ENCODE measurements at regions not wholly inside any gene's neighbourhood (a gene's known extent, or its start where the extent isn't known, plus 50 kb on each side); places are given as distances from the start of the nearest gene placed in this dataset.

DNA sequence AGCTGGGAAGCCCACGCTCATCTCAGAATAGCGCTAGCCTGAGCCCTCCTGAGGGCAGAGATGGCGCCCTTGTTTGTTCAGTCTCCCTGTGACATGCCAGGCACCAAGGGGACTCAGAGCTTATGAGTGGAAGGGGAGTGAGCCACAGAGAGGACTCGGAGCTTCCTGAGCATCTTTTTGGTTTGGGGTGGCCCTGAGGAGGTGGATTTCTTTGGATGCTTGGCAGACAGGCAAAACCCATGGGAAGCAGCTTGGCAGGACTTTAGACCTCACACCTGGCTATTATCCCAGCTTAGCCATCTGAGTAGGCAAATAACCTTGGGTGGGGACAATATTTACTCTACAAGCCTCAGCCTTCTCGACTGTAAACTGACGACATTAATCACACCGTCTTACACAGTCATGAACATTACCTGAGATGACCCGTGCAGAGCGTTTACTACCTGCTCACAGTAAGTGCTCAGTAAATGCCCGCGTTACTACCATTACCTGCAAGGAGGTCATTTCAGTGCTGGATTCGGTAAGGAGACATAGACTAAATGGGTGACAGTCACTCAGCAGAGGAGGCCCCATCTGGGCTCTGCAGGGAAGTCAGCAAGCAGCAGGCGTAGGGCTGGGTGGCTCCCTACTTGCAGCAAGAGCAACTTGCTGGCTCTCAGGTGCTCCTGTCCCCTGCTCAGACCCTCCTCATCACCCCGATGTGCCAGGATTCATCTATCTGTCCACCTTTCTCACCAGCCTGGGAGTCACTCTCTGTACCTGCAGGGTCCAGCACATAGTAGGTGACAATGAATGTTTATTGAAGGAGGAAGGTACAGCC, 54.9 kb downstream of the KLHDC7A start:
- CTCF ChIA-PET = no interaction called here
- POLR2A ChIA-PET = no interaction called here

DNA sequence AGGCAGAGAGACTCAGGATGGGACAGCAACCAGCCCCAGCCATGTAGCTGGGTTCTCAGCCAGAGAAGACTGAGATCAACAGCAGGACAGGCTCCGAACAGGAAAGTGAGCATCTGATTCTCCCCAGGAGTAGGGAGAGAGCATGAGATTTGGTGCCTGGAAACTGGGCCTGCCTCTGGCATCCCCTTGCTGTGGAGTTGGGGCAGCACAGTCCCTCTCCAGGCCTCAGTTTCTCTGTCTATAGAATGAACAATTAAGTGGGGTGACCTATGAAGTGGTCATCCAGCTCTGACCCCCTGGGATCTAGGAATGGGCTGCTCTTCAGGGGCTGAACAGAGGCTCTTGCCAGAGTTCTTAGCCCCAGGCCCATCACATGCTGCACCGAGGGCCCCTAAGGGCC, 55.6 kb downstream of the KLHDC7A start:
- ChIA-PET CTCF (no interaction called here), POLR2A (no interaction called here)

DNA sequence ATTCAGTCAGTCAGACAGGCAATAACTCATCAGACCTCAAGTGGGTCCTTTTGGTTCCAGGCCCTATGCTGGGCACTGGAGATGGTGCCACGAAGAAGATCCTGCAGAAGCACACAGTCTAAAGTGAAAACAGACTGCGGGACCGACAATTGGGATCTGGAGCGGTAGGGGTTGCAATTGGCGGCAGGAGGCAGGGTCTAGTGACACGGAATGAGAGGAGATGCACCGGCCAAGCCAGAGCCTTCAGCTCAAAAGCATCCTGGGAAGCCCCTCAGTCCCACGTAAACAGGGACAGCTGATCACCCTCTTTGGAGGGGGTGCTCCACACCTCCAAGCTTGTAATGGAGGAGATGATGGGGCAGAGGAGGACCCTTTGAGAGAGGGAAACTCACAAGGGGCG, 56.2 kb downstream of the KLHDC7A start:
- ChIA-PET POLR2A (no interaction called here), CTCF (no interaction called here)

DNA sequence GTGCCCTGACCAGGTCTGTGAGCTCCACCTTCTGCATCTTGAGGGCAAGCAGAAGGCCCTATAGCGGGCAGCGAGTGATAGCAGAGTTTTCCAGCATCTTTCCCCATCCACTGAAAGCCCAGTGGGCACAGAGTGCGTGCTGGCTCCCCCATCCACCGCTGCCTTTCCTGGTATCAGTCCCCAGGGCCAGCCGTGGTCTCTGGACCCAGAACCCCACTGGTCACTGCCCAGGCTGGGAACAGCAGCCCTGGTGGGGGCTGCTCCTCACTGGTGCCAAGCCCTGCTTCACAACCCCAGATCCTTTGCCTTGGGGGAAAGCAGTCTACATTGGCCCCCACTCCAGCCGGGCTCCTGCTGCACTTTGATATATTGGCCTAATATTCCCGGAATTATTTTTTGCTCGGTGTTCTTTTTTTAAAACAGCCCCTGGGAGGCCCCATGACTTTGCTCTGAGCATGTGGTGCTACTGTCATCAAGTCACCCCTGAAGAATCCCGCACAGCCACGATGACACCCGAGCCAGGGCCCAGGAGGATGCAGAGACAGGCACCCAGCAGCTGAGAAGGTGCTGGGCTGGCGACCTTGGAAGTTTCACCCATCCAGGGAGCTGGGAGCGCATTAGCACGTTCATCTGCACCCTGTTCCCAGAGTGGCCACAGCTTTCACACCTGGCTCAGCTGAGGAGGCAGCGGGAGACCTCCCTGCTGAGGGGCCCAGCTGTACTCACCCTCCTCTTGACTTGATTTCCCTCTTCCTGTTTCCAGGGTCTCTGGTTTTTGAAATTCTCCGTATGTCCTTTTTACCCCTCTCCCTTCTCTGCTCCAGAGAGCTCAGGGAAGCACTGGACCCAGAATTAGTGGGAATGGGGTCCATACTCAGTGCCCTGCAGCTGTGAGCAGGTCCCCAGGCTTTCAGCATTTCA, 56.9 kb downstream of the KLHDC7A start:
- ChIA-PET POLR2A (no interaction called here), CTCF (no interaction called here)

DNA sequence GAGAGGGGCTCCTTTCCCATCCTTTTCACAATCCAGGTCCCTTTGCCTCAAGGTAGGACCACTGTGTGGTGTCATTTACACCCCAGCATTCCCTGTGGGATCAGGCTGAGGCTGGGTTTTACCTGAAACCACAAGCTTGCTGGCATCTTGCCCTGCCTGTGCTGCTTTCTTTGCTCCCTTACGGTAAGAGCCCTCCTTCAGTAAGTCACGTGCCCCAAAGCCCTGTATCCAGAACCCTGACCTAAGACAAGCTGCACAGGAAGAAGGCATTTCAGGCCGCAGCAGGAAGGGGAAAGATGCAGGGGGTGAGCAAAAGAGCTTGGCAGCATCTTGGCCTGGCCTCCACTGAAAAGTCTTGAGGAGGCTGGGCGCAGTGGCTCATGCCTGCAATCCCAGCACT, 58.4 kb downstream of the KLHDC7A start:
- CTCF ChIA-PET = no interaction called here
- POLR2A ChIA-PET = no interaction called here

DNA sequence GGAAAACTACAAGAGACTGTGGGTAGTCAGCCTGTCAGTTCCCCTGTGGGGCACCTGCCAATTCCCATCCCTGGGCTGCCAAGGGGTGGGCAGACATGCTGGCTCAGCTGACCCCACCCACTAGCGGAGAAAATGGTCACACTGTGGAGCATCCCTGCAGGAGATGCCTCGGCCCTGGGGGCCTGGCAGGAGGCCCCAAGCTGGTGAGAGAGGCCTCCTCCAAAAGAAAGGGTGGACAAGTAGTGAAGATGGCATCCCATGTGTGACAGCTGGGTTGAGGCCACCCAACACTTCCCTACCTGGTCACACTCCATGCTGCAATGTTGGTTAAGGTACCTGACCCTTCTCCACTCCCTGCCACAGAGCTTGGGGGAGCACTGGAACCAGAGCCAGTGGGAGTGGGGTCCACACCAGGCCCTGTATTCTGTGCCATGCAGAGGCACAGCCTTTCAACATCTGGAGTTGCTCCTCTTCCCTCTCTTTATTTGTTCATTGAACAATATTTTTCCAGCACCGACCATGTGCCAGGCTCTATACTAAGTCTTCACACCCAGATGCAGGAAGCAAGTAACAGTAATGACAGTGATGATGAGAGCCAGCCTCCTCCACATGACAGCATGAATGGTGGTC, 59.5 kb downstream of the KLHDC7A start:
- ChIA-PET CTCF (no interaction called here), POLR2A (no interaction called here)

DNA sequence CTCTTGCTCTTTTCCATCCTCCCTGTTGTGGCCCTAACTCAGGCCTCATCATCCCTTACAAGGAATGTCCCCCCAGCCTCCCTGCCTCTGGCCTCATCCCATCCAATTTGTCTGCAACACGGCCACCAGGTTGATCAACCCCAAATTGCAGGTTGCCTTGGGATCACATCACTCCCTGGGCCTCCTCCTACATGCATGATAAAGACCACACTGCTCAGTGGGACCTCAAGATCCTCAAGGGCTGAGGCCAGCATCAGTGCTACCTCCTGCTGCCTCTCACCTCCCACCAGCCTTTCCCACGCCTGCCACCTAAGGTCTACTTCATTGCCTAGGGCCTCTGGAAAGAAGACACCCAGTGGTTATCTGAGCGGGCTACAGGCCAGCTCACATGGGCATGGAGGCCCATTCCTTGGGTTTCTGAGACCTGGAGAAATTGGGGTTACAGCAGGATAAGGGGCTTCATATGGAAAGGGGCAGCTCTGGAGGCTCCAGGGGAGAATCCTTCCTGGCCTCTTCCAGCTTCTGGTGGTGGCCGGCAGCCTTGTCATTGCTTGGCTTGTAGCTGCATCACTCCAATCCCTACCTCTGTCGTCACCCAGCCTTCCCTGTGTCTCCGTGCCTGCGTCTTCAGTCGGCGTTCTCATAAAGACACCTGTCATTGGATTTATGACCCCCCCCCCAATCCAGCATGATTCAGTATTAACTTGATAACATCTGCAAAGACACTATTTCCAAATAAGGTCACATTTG, 60.5 kb downstream of the KLHDC7A start:
- ChIA-PET CTCF (no interaction called here), POLR2A (no interaction called here)

DNA sequence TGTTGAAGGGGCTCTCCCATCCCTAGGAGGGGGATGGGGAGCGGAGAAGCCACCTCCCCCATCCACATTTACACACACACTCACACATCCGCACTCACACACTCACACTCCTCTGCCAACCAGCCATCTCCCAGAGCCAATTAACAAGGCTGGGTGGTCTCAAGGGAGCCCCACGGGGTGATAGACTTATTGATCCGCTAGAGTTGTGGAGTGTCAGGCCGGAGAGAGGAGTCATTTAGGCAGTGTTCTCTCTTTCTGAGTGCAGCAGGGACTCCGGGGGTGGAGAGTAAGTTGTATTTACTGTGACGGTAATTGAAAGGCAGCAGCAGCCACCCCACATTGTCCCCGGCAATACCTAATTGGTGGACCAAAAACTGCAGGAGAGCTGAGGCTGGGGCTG, 61.6 kb downstream of the KLHDC7A start:
- POLR2A ChIA-PET = no interaction called here

DNA sequence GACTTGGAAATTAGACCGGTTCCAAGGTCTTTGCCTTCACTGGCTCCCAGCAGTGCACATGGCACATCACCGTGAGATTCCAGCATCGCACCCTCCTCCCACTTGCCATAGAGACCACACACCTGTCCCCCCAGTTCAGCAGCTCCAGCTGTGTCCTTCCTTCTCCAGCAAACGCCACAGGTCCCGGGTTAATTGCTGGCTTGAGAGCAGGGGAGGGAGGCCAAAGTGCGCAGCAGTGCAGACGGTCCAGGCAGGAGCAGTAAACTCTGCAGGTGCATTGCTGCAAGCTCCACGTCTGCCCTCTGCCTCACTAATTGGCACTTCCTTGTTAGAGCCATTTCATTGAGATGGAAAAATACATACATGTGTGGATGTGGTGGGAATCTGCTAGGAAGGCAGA, 65.3 kb downstream of the KLHDC7A start:
- ChIA-PET CTCF (no interaction called here), POLR2A (no interaction called here)

More for the DNA sequence above, 61.6 kb downstream of the KLHDC7A start:
- CTCF ChIA-PET = no interaction called here

DNA sequence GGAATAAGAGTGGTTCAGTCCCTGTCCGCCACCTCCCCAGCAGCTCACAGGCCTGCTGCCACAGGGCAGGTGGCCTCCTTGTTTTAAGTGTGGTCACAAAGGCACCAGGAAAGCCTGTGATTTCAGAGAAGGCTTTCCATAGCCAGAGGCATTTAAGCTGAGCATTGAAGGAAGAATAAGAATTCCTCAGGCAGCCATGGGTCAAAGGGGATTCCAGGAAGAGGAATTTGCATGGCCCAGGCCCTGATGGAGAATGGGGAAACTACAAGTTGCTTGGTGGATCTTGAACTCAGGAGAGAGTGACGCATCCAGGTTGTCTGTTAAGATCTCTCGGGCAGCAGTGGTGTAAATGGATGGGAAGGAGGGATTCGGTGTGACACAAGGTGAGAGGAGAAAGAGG, 66.7 kb downstream of the KLHDC7A start:
- ChIA-PET POLR2A (no interaction called here), CTCF (no interaction called here)

DNA sequence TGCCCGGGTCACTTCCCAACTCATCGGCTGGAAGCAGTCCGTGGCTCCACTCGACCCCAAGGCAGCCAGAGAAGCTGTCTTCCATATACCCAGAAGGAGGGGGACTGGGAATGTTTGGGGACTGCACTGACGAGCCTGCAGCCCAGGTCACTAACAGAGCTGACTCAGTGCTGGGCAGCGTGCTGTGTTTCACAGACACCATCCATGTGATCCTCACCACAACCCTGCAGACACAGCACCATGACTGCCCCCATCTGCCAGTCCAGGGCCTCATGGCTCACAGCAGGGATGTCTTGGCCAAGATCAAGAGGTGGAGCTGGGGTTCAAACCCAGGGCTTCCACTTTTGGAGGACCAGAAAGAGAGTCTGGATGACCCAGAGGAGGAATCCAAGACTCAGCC, 67.9 kb downstream of the KLHDC7A start:
- CTCF ChIA-PET = interaction anchor here (0.6 kb wide), 1 partner anchor 441 kb away, joined by 3 read pairs; no protein-coding TSS in a partner anchor
- POLR2A ChIA-PET = no interaction called here

DNA sequence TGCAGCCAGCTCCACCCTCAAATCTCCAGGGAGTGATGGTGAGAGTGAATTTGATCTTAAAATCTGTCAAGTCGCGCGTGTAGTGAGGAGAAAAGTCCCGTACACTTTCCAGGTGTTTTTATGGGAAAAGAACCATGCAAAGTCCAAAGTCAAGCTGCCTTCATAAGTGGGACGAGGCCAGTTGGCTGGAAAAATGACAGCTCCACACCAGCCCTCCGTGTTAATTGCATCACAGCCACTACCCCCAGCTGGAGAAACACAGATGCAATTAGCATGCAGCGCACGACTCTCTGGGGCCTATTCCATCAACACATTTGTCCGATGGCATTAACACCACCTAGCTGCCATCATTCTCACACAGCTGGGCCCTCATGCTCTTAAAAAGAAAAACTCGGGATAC, 68.4 kb downstream of the KLHDC7A start:
- POLR2A ChIA-PET = no interaction called here
- CTCF ChIA-PET = interaction anchor here (0.6 kb wide), 1 partner anchor 442 kb away, joined by 3 read pairs; no protein-coding TSS in a partner anchor

DNA sequence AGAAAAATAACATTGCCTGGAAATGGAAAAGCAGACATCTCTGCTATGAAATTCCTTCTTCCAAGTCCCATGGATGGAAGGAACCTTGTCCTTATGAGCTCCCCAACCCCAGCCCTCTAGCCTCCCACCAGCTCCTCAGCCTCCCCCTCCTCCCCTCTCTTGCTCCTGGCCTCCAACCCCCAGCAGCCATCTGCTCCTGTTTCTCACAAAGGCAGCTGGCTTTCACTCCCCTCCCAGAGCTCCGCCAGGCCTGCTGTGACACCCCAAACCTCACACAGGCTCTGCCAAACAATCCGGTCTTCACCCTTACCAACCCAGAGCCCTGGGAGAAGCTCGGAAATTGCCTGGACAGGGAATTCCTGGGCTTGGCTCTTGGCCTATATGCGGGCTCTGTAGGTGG, 69.2 kb downstream of the KLHDC7A start:
- POLR2A ChIA-PET = no interaction called here
- CTCF ChIA-PET = no interaction called here

DNA sequence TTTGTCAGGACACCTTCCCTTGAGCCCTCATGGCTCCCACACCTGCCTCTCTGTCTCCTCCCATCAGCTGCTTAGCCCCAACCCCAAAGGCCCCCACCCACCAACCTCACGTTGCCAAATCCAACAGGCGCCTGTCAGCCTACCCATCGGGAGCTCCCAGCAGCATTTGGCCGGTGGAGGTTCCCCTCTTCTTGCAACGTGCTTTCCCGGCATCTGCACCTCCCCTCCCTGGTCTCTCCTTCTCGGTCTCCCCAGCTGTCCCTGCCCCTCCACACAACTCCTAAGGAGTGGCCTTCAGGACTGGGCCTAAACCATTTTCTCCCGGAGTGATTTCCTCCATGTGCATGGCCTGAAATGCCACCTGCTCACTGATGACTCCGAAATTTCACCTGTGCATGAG, 71.9 kb downstream of the KLHDC7A start:
- ChIA-PET POLR2A (no interaction called here), CTCF (no interaction called here)

DNA sequence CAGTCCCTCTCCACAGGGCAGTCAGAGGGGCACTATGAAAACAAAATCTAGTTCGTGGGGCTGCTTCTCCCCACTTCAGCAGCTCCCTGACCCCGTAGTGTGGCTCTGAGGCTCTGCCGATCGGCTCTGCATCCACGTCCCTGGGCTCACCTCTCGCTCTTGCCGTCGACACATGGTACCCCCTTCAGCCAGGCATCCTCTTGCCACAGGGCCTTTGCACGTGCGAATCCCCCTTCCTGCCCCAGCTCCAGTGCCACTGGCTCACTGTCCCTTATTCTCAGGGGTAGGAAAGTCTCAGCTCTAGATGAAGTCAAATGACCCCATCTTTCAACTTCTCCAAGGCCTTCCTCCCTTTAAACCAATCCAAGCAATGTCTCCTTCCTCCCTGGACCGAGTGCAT, 72.7 kb downstream of the KLHDC7A start:
- POLR2A ChIA-PET = no interaction called here

DNA sequence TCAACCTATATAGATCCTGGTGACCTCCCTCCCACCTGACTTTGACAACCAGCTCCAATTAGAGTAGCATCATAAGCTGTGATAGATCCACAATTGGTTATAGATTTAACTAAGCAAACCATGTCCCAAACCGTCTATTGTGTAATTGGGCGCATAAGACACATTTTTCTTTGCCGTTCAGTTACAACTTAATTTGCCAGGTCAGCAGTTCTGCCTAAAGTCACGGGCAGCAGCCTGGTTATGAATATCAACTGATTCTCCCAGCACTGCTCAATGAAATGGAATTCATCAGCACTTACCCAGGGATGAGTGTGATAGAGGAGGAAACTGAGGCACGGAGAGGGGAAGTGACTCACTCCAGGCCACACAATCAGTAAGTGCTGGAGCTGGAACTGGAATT, 73.4 kb downstream of the KLHDC7A start:
- CTCF ChIA-PET = no interaction called here
- POLR2A ChIA-PET = no interaction called here

More for the DNA sequence above, 72.7 kb downstream of the KLHDC7A start:
- CTCF ChIA-PET = no interaction called here

DNA sequence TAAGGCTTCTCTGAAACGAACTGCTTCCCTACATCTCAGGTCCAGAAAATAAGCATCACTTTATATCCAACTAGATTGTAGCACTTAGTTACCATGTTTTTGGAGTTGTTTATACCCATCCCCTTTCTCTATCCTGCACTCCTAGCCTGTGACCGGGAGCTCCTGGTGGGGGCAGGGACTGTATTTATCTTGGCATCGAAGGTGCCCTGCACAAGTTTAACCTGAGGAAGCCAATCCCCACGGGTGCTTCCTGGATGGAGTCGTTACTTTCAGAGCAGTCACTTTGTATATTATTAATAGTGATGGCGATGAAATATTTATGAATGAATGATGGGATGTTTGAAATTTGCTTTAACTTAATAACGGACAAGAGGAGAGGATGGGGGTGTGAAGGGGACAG, 73.9 kb downstream of the KLHDC7A start:
- POLR2A ChIA-PET = no interaction called here
- CTCF ChIA-PET = no interaction called here

DNA sequence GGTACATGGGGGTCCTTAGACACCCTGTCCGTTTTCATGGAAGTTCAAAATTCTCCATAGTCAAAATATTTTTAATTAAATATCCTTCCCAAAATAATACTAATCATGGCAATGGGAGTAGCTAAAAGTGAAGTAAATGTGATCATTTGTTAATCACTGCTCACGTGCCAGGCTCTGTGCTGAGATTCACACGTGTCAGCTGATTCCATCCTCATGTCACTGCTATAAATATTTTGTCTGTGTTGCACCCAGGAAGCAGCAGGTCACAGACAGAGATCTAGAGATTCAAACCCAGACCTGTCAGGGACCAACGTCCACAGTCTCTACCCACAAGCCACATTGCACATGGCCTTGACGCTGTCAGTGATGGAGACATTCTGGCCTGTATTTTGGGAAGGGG, 74.3 kb downstream of the KLHDC7A start:
- ChIA-PET POLR2A (no interaction called here), CTCF (no interaction called here)

DNA sequence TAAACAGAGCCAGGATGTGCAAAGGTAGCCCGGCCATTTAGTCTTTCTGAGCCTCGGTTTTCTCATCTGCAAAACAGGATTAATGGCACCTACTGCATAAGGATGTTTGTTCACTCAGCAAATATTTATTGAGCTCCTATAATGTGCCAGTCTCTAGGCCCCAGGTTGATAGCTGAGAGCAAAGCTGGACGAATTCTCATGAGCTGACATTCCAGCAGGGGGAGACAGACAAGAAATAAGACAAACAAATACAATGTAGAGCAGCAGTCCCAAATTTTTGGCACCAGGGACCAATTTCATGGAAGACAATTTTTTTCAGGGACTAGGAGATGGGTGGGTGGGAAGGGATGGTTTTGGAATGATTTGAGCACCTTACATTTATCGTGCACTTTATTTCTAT, 74.3 kb upstream of the PAX7 start:
- POLR2A ChIA-PET = no interaction called here
- CTCF ChIA-PET = interaction anchor here (1.5 kb wide), 1 partner anchor 25 kb away, joined by 4 read pairs; no protein-coding TSS in a partner anchor
